Neural cell (in vitro differentiated cells): ENCODE measurements at regions not wholly inside any gene's neighbourhood (a gene's known extent, or its start where the extent isn't known, plus 50 kb on each side); places are given as distances from the start of the nearest gene placed in this dataset.

Experiments
- H2AFZ ChIP-seq: fragments of 200-600, 300-800 bp; sonication (generic), shearing (Covaris generic); 2 replicates; pipeline ENCODE4 v1.6.0; 2014; ENCODE audit warnings: low read depth, mild to moderate bottlenecking, antibody characterized with exemption, low read length, moderate library complexity
- H3F3A ChIP-seq: fragments of 200-600 bp; shearing (Covaris generic); 2 replicates; pipeline ENCODE4 v1.6.1; 2016; ENCODE audit warnings: mild to moderate bottlenecking, moderate library complexity, mixed read lengths, antibody characterized with exemption, low read length; ENCODE audit not compliant: insufficient read depth, poor library complexity, severe bottlenecking
- H3K27ac ChIP-seq: fragments of 200-600, 300-800 bp; sonication (generic), shearing (Covaris generic); 2 replicates; pipeline ENCODE4 v1.5.1; 2014; ENCODE audit warnings: mild to moderate bottlenecking, low read length, moderate library complexity
- H3K27me3 ChIP-seq: fragments of 300-800, 200-600 bp; sonication (generic), shearing (Covaris generic); 2 replicates; pipeline ENCODE4 v1.6.0; 2014; ENCODE audit warnings: mild to moderate bottlenecking, low read depth, low read length, moderate library complexity; ENCODE audit not compliant: insufficient read depth
- H3K36me3 ChIP-seq: fragments of 300-800, 200-600 bp; sonication (generic), shearing (Covaris generic); 2 replicates; pipeline ENCODE4 v1.5.1; 2014; ENCODE audit warnings: mild to moderate bottlenecking, antibody characterized with exemption, low read length, moderate library complexity; ENCODE audit not compliant: insufficient read depth
- H3K4me2 ChIP-seq: fragments of 300-800, 200-600 bp; sonication (generic), shearing (Covaris generic); 2 replicates; pipeline ENCODE4 v1.6.0; 2014; ENCODE audit warnings: mild to moderate bottlenecking, low read length
- H3K4me3 ChIP-seq: fragments of 300-800, 200-600 bp; sonication (generic), shearing (Covaris generic); 2 replicates; pipeline ENCODE4 v1.5.1; 2014; ENCODE audit warnings: mild to moderate bottlenecking, low read length, moderate library complexity
- H3K79me2 ChIP-seq: fragments of 200-600 bp; shearing (Covaris generic); replicated peaks from 2 replicates; pipeline ENCODE4 v1.6.0; 2014; ENCODE audit warnings: mild to moderate bottlenecking, low read length, moderate library complexity; ENCODE audit not compliant: insufficient read depth
- H3K9ac ChIP-seq: fragments of 300-800, 200-600 bp; sonication (generic), shearing (Covaris generic); 2 replicates; pipeline ENCODE4 v1.6.1; 2016; ENCODE audit warnings: mild to moderate bottlenecking, low read length, mixed read lengths
- H3K9me2 ChIP-seq: fragments of 200-600 bp; shearing (Covaris generic); 2 replicates; pipeline ENCODE4 v1.6.1; 2016; ENCODE audit warnings: mild to moderate bottlenecking, low read length, mixed read lengths; ENCODE audit not compliant: insufficient read depth
- H3K9me3 ChIP-seq: fragments of 200-600, 300-800 bp; sonication (generic), shearing (Covaris generic); 2 replicates; pipeline ENCODE4 v1.6.1; 2016; ENCODE audit warnings: mild to moderate bottlenecking, mixed run types, low read length, moderate library complexity, mixed read lengths
- H4K20me1 ChIP-seq: fragments of 200-600 bp; shearing (Covaris generic); 2 replicates; pipeline ENCODE4 v1.6.1; 2016; ENCODE audit warnings: mild to moderate bottlenecking, mixed run types; ENCODE audit not compliant: insufficient read depth
- CTCF ChIP-seq: fragments of 450-650 bp; IDR thresholded peaks from 2 replicates; pipeline ENCODE4 v1.5.1; 2014; ENCODE audit warnings: antibody characterized with exemption, mild to moderate bottlenecking, moderate library complexity; ENCODE audit not compliant: poor library complexity, severe bottlenecking
- EP300 ChIP-seq: fragments of 450-650 bp; conservative IDR thresholded peaks from 2 replicates; pipeline ENCODE4 v1.6.1; 2014; ENCODE audit warnings: antibody characterized with exemption, mild to moderate bottlenecking, moderate library complexity; ENCODE audit not compliant: poor library complexity, severe bottlenecking
- EZH2 ChIP-seq: fragments of 200-600, 300-800 bp; shearing (Covaris generic), sonication (generic); IDR thresholded peaks from 2 replicates; pipeline ENCODE4 v1.6.1; 2014; ENCODE audit warnings: antibody characterized with exemption, low read length, borderline replicate concordance, mild to moderate bottlenecking; ENCODE audit not compliant: insufficient read depth, poor library complexity, severe bottlenecking
- MXI1 ChIP-seq: fragments of 450-650 bp; conservative IDR thresholded peaks from 2 replicates; pipeline ENCODE4 v1.6.1; 2014; ENCODE audit warnings: antibody characterized with exemption, mild to moderate bottlenecking; ENCODE audit not compliant: poor library complexity, severe bottlenecking
- POLR2AphosphoS5 ChIP-seq: IDR thresholded peaks from 2 replicates; pipeline ENCODE4 v1.6.1; 2012
- RAD21 ChIP-seq: fragments of 450-650 bp; conservative IDR thresholded peaks from 2 replicates; pipeline ENCODE4 v1.6.1; 2014; ENCODE audit warnings: antibody characterized with exemption, mild to moderate bottlenecking, moderate library complexity
- REST ChIP-seq: IDR thresholded peaks from 2 replicates; pipeline ENCODE4 v1.6.1; 2012; ENCODE audit warnings: borderline replicate concordance
- SMC3 ChIP-seq: fragments of 450-650 bp; conservative IDR thresholded peaks from 2 replicates; pipeline ENCODE4 v1.6.1; 2014; ENCODE audit warnings: antibody characterized with exemption, mild to moderate bottlenecking, moderate library complexity; ENCODE audit not compliant: poor library complexity
- TAF1 ChIP-seq: IDR thresholded peaks from 2 replicates; pipeline ENCODE4 v1.6.1; 2012; ENCODE audit warnings: low read depth

GRCh38 chr16:82544378-82545160 is 82.2 kb upstream of the CDH13 start:
- TF ChIP-seq CTCF, result no peak
- no peaks in the 10 kb centered on the region for H3K9me2 ChIP-seq
- H3K4me3 ChIP-seq, result no peak overlapping the region
- no peak overlapping the region for H3K4me2 ChIP-seq
- H3K27ac ChIP-seq, result no peak overlapping the region
- no peaks in the 10 kb centered on the region for H3K9me3 ChIP-seq
- H3K27me3 ChIP-seq, result no peaks in the 10 kb centered on the region
- H3K9ac ChIP-seq, result no peak overlapping the region
- H3F3A ChIP-seq, result no peaks in the 10 kb centered on the region
- H3K79me2 ChIP-seq, result no peaks in the 10 kb centered on the region
- no peak overlapping the region for H2AFZ ChIP-seq
- H3K36me3 ChIP-seq, result no peaks in the 10 kb centered on the region
- no peaks in the 10 kb centered on the region for H4K20me1 ChIP-seq

- H3K9me3 ChIP-seq, result no peaks in the 10 kb centered on the region
- H3F3A ChIP-seq, result no peaks in the 10 kb centered on the region
- no peaks in the 10 kb centered on the region for H3K9me2 ChIP-seq
- H3K4me3 ChIP-seq, result no peak overlapping the region
- no peaks in the 10 kb centered on the region for H3K27me3 ChIP-seq
- no peak overlapping the region for H3K4me2 ChIP-seq
- no peak overlapping the region for H3K9ac ChIP-seq
- H2AFZ ChIP-seq, result no peak overlapping the region
- no peaks in the 10 kb centered on the region for H4K20me1 ChIP-seq
- H3K36me3 ChIP-seq, result no peaks in the 10 kb centered on the region
- H3K79me2 ChIP-seq, result no peaks in the 10 kb centered on the region
- H3K27ac ChIP-seq, result no peak overlapping the region
- no peak for TF ChIP-seq RAD21
- no peak for TF ChIP-seq EP300
- no peak for TF ChIP-seq EZH2
- TF ChIP-seq TAF1, result no peak
- TF ChIP-seq REST, result no peak
- no peak for TF ChIP-seq SMC3
- no peak for TF ChIP-seq MXI1
- TF ChIP-seq POLR2AphosphoS5, result no peak
- no peak for TF ChIP-seq CTCF
Observed at GRCh38 chr16:82542714-82543113, 84.1 kb upstream of the CDH13 start.
